ENCODE measurements at regions not wholly inside any gene's neighbourhood (a gene's known extent, or its start where the extent isn't known, plus 50 kb on each side); places are given as distances from the start of the nearest gene placed in this dataset.

GRCh38 chr2:146271131-146271831 is 1573.5 kb upstream of the ACVR2A start:
- DNase-seq (ENCODE audit: low read depth in 2 of 2, low spot score in 1 of 2) = no peak

GRCh38 chr2:146270618-146271017 is 1574.2 kb upstream of the ACVR2A start:
- DNase-seq (ENCODE audit: low read depth in 2 of 2, low spot score in 1 of 2) = no peak

- no peak for DNase-seq (ENCODE audit: low read depth in 2 of 2, low spot score in 1 of 2)
Observed at GRCh38 chr2:146267093-146267492, 1577.7 kb upstream of the ACVR2A start.

- DNase-seq (ENCODE audit: low read depth in 2 of 2, low spot score in 1 of 2) = no peak
Observed at GRCh38 chr2:146265656-146266055, 1579.2 kb upstream of the ACVR2A start.

- DNase-seq (ENCODE audit: low read depth in 2 of 2, low spot score in 1 of 2) = no peak
Observed at GRCh38 chr2:146262606-146263005, 1582.2 kb upstream of the ACVR2A start.

- no peak for DNase-seq (ENCODE audit: low read depth in 2 of 2, low spot score in 1 of 2)
Observed at GRCh38 chr2:146260551-146260950, 1584.3 kb upstream of the ACVR2A start.

- DNase-seq (ENCODE audit: low read depth in 2 of 2, low spot score in 1 of 2) = no peak
Observed at GRCh38 chr2:146259816-146260215, 1585.0 kb upstream of the ACVR2A start.

GRCh38 chr2:146258071-146258470 is 1586.8 kb upstream of the ACVR2A start:
- no peak for DNase-seq (ENCODE audit: low read depth in 2 of 2, low spot score in 1 of 2)

- DNase-seq (ENCODE audit: low read depth in 2 of 2, low spot score in 1 of 2) = no peak
Observed at GRCh38 chr2:146252119-146252518, 1592.7 kb upstream of the ACVR2A start.

GRCh38 chr2:146251328-146251727 is 1593.5 kb upstream of the ACVR2A start:
- no peak for DNase-seq (ENCODE audit: low read depth in 2 of 2, low spot score in 1 of 2)

- DNase-seq (ENCODE audit: low read depth in 2 of 2, low spot score in 1 of 2) = no peak
Observed at GRCh38 chr2:146246736-146247523, 1597.9 kb upstream of the ACVR2A start.

- DNase-seq (ENCODE audit: low read depth in 2 of 2, low spot score in 1 of 2) = no peak
Observed at GRCh38 chr2:146246002-146246735, 1598.7 kb upstream of the ACVR2A start.

GRCh38 chr2:146244830-146245229 is 1600.0 kb upstream of the ACVR2A start:
- no peak for DNase-seq (ENCODE audit: low read depth in 2 of 2, low spot score in 1 of 2)

GRCh38 chr2:146244131-146244530 is 1600.7 kb upstream of the ACVR2A start:
- no peak for DNase-seq (ENCODE audit: low read depth in 2 of 2, low spot score in 1 of 2)

GRCh38 chr2:146241023-146241422 is 1603.8 kb upstream of the ACVR2A start:
- DNase-seq (ENCODE audit: low read depth in 2 of 2, low spot score in 1 of 2) = no peak

- DNase-seq (ENCODE audit: low read depth in 2 of 2, low spot score in 1 of 2) = no peak
Observed at GRCh38 chr2:146240391-146240790, 1604.4 kb upstream of the ACVR2A start.

- no peak for DNase-seq (ENCODE audit: low read depth in 2 of 2, low spot score in 1 of 2)
Observed at GRCh38 chr2:146239392-146240135, 1605.3 kb upstream of the ACVR2A start.

GRCh38 chr2:146238254-146238966 is 1606.4 kb upstream of the ACVR2A start:
- DNase-seq (ENCODE audit: low read depth in 2 of 2, low spot score in 1 of 2) = no peak

GRCh38 chr2:146235158-146235557 is 1609.7 kb upstream of the ACVR2A start:
- DNase-seq (ENCODE audit: low read depth in 2 of 2, low spot score in 1 of 2) = no peak

- no peak for DNase-seq (ENCODE audit: low read depth in 2 of 2, low spot score in 1 of 2)
Observed at GRCh38 chr2:146229508-146230155, 1615.2 kb upstream of the ACVR2A start.

All from stimulated activated CD8-positive, alpha-beta memory T cell treated with anti-CD3 and anti-CD28 coated beads, Interleukin-4, amount 100 ng/mL, for 1 hour (primary cell).